ENCODE measurements at regions not wholly inside any gene's neighbourhood (a gene's known extent, or its start where the extent isn't known, plus 50 kb on each side); places are given as distances from the start of the nearest gene placed in this dataset.

GRCh38 chr2:123687064-123687463 is 338.0 kb upstream of the CNTNAP5 start:
- Mint-ChIP-seq H3K27me3 (ENCODE audit: insufficient read depth) (no peaks in the 10 kb centered on the region; the same call in none of the 2 replicates), H3K4me3 (no peak overlapping the region), H3K4me1 (ENCODE audit: low read depth) (no peaks in the 10 kb centered on the region), H3K9me3 (peaks cover 70% of the 10 kb centered on the region), H3K36me3 (ENCODE audit: low read depth) (0 out of 2 replicates have a peak, but pooled peaks cover 7% of the 10 kb centered on the region), H3K27ac (no peak overlapping the region)
- no peak for TF ChIP-seq CTCF (IDR thresholded peaks at IDR 0.05)
- DNase-seq: no peak

- Mint-ChIP-seq H3K27me3 (ENCODE audit: insufficient read depth) (no peaks in the 10 kb centered on the region; the same call in none of the 2 replicates), H3K36me3 (ENCODE audit: low read depth) (0 out of 2 replicates have a peak, but pooled peaks cover 7% of the 10 kb centered on the region), H3K9me3 (peaks cover 70% of the 10 kb centered on the region), H3K4me1 (ENCODE audit: low read depth) (no peaks in the 10 kb centered on the region), H3K4me3 (no peak overlapping the region), H3K27ac (no peak overlapping the region)
- no peak for TF ChIP-seq CTCF (IDR thresholded peaks at IDR 0.05)
- DNase-seq: no peak
Observed at GRCh38 chr2:123688231-123688940, 336.7 kb upstream of the CNTNAP5 start.

GRCh38 chr2:123692121-123692520 is 333.0 kb upstream of the CNTNAP5 start:
- H3K4me1 Mint-ChIP-seq (ENCODE audit: low read depth): no peaks in the 10 kb centered on the region
- no peak for DNase-seq
- no peaks in the 10 kb centered on the region for H3K27me3 Mint-ChIP-seq (ENCODE audit: insufficient read depth)
- no peaks in the 10 kb centered on the region for H3K36me3 Mint-ChIP-seq (ENCODE audit: low read depth)
- H3K4me3 Mint-ChIP-seq: no peak overlapping the region
- TF ChIP-seq CTCF (IDR thresholded peaks at IDR 0.05): no peak
- H3K27ac Mint-ChIP-seq: no peak overlapping the region
- H3K9me3 Mint-ChIP-seq: peaks cover 72% of the 10 kb centered on the region

DNA sequence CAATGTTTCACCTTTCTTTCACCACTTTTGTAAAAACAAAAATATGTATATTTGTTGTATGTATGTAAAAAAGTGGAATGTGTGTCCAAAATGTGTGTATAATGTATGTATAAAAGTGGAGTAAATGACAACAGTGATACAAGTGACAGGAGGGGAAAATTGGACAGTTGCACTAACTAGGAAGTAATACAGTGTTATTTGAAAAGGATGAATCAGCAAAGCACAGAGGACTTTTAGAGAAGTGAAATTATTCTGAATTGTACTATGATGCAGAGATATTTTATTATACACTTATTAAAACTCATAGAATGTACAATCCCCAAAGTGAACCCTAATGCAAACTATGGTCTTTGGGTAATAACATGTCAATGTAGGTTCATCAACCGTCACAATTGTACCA is 331.3 kb upstream of the CNTNAP5 start:
- DNase-seq: no peak
- Mint-ChIP-seq H3K4me1 (ENCODE audit: low read depth) (no peaks in the 10 kb centered on the region), H3K4me3 (no peak overlapping the region), H3K36me3 (ENCODE audit: low read depth) (no peaks in the 10 kb centered on the region), H3K9me3 (peaks cover 72% of the 10 kb centered on the region), H3K27ac (no peak overlapping the region), H3K27me3 (ENCODE audit: insufficient read depth) (no peaks in the 10 kb centered on the region)
- no peak for TF ChIP-seq CTCF (IDR thresholded peaks at IDR 0.05)

DNA sequence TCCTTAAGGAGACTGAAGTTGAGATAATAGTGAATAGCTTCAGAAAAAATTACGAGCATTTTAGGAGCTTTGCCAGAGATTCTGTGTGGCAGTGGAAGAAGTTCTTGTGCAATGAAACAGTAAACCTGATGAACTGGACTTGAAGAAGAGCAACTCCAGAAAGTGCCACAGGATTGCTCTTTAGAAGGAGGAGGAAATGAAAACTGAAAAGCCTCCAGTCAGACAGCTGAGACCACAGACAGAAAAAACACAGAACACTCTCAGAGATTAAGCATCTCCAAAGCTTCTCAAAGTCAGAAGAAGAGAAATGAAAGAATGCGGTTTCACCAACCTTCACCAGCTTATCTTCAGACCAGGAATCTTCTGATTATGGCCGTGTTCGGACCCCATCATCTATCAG is 329.7 kb upstream of the CNTNAP5 start:
- Mint-ChIP-seq H3K27me3 (ENCODE audit: insufficient read depth) (no peaks in the 10 kb centered on the region), H3K27ac (no peak overlapping the region), H3K36me3 (ENCODE audit: low read depth) (no peaks in the 10 kb centered on the region), H3K4me3 (no peak overlapping the region), H3K4me1 (ENCODE audit: low read depth) (no peaks in the 10 kb centered on the region), H3K9me3 (peaks cover 59% of the 10 kb centered on the region)
- no peak for DNase-seq
- no peak for TF ChIP-seq CTCF (IDR thresholded peaks at IDR 0.05)
